ENCODE measurements at regions not wholly inside any gene's neighbourhood (a gene's known extent, or its start where the extent isn't known, plus 50 kb on each side); places are given as distances from the start of the nearest gene placed in this dataset.

DNA sequence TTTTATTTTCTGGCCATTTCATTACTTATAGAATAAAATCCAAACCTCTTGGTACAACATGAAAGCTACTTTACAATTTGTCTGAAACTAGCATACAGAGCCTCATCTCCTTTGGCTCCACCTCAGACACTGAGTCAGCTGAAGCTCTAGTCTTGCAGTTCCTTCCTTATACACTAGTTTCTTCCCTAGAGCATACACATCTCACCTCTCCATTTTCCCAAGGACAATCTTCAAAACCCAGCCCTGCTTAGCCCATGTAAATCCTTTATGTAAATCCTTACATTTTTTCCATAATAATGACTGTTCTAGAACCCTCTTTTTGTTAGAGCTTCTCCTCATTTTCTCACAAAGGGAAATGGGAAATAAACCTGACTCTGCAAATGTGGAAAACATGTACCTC lies 463.4 kb downstream of the SLC16A7 start (continued):
- TF ChIP-seq, protein P1, sequence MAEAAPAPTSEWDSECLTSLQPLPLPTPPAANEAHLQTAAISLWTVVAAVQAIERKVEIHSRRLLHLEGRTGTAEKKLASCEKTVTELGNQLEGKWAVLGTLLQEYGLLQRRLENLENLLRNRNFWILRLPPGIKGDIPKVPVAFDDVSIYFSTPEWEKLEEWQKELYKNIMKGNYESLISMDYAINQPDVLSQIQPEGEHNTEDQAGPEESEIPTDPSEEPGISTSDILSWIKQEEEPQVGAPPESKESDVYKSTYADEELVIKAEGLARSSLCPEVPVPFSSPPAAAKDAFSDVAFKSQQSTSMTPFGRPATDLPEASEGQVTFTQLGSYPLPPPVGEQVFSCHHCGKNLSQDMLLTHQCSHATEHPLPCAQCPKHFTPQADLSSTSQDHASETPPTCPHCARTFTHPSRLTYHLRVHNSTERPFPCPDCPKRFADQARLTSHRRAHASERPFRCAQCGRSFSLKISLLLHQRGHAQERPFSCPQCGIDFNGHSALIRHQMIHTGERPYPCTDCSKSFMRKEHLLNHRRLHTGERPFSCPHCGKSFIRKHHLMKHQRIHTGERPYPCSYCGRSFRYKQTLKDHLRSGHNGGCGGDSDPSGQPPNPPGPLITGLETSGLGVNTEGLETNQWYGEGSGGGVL (tag by site-specific recombination; IDR thresholded peaks at IDR 0.05) = no peak
- TF ChIP-seq KLF8 (tag by site-specific recombination; IDR thresholded peaks at IDR 0.05) (no peak), ZNF777 (tag by site-specific recombination; IDR thresholded peaks at IDR 0.05; ENCODE audit: borderline replicate concordance) (no peak), ZNF768 (tag by site-specific recombination; IDR thresholded peaks at IDR 0.05) (no peak)
- TF ChIP-seq, protein P2, sequence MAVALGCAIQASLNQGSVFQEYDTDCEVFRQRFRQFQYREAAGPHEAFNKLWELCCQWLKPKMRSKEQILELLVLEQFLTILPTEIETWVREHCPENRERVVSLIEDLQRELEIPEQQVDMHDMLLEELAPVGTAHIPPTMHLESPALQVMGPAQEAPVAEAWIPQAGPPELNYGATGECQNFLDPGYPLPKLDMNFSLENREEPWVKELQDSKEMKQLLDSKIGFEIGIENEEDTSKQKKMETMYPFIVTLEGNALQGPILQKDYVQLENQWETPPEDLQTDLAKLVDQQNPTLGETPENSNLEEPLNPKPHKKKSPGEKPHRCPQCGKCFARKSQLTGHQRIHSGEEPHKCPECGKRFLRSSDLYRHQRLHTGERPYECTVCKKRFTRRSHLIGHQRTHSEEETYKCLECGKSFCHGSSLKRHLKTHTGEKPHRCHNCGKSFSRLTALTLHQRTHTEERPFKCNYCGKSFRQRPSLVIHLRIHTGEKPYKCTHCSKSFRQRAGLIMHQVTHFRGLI (tag by site-specific recombination; IDR thresholded peaks at IDR 0.05) = no peak
- TF ChIP-seq, protein P3, sequence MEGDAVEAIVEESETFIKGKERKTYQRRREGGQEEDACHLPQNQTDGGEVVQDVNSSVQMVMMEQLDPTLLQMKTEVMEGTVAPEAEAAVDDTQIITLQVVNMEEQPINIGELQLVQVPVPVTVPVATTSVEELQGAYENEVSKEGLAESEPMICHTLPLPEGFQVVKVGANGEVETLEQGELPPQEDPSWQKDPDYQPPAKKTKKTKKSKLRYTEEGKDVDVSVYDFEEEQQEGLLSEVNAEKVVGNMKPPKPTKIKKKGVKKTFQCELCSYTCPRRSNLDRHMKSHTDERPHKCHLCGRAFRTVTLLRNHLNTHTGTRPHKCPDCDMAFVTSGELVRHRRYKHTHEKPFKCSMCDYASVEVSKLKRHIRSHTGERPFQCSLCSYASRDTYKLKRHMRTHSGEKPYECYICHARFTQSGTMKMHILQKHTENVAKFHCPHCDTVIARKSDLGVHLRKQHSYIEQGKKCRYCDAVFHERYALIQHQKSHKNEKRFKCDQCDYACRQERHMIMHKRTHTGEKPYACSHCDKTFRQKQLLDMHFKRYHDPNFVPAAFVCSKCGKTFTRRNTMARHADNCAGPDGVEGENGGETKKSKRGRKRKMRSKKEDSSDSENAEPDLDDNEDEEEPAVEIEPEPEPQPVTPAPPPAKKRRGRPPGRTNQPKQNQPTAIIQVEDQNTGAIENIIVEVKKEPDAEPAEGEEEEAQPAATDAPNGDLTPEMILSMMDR (tag by site-specific recombination; IDR thresholded peaks at IDR 0.05) = no peak

GRCh38 chr12:60066655-60067054 lies 470.8 kb downstream of the SLC16A7 start:
- H3K36me3 ChIP-seq (ENCODE audit: control insufficient read depth in 2 of 2, insufficient read depth in 1 of 2, low read length in 2 of 2) = no peaks in the 10 kb centered on the region
- ChIA-PET POLR2A (no interaction called here), CTCF (no interaction called here)
- no peak for TF ChIP-seq ZNF610 (tag by site-specific recombination; IDR thresholded peaks at IDR 0.05; ENCODE audit: borderline replicate concordance)
- H3K27ac ChIP-seq (ENCODE audit: extremely low read depth, low read depth, low read length) = no peak overlapping the region
- no peaks in the 10 kb centered on the region for H3K9me3 ChIP-seq (ENCODE audit: control insufficient read depth, insufficient read depth, low read depth, low read length)
- no peak overlapping the region for H3K4me3 ChIP-seq (ENCODE audit: low read depth, low read length)
- no peaks in the 10 kb centered on the region for H3K4me1 ChIP-seq (ENCODE audit: control insufficient read depth, insufficient read depth, low read length)

DNA sequence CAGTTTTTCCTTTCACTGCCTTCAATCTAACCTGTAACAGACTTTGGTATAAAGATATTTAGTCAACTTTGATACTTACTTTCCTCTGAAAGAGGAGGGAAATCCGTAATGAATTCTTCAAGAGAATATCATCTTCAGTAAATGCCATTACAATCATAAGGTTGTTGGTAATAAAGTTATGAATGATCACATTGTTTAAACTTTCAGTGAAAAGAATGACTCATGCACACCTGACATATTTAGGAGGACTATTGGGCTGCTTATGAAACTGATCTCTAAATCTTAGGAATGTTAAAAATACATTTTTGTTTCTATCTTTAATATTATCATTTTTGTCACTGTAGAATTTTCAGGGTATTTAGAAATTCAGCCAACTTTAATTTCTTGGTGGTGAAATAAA lies 474.7 kb downstream of the SLC16A7 start:
- Histone ChIP-seq H3K27ac (ENCODE audit: extremely low read depth, low read depth, low read length) (no peak overlapping the region), H3K36me3 (ENCODE audit: control insufficient read depth in 2 of 2, insufficient read depth in 1 of 2, low read length in 2 of 2) (no peaks in the 10 kb centered on the region), H3K9me3 (ENCODE audit: control insufficient read depth, insufficient read depth, low read depth, low read length) (no peaks in the 10 kb centered on the region), H3K4me1 (ENCODE audit: control insufficient read depth, insufficient read depth, low read length) (no peaks in the 10 kb centered on the region), H3K4me3 (ENCODE audit: low read depth, low read length) (no peak overlapping the region)
- CTCF ChIA-PET = no interaction called here
- POLR2A ChIA-PET = no interaction called here
- TF ChIP-seq ZFHX2 (tag by site-specific recombination; conservative IDR thresholded peaks at IDR 0.05) (no peak), ZNF560 (tag by site-specific recombination; IDR thresholded peaks at IDR 0.05; ENCODE audit: borderline replicate concordance) (no peak), ZNF292 (tag by site-specific recombination; IDR thresholded peaks at IDR 0.05; ENCODE audit: borderline replicate concordance, low read depth) (no peak), ZBTB21 (tag by site-specific recombination; IDR thresholded peaks at IDR 0.05) (no peak)
- TF ChIP-seq, protein P4, sequence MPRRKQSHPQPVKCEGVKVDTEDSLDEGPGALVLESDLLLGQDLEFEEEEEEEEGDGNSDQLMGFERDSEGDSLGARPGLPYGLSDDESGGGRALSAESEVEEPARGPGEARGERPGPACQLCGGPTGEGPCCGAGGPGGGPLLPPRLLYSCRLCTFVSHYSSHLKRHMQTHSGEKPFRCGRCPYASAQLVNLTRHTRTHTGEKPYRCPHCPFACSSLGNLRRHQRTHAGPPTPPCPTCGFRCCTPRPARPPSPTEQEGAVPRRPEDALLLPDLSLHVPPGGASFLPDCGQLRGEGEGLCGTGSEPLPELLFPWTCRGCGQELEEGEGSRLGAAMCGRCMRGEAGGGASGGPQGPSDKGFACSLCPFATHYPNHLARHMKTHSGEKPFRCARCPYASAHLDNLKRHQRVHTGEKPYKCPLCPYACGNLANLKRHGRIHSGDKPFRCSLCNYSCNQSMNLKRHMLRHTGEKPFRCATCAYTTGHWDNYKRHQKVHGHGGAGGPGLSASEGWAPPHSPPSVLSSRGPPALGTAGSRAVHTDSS (tag by site-specific recombination; IDR thresholded peaks at IDR 0.05) = no peak
- TF ChIP-seq, protein P5, sequence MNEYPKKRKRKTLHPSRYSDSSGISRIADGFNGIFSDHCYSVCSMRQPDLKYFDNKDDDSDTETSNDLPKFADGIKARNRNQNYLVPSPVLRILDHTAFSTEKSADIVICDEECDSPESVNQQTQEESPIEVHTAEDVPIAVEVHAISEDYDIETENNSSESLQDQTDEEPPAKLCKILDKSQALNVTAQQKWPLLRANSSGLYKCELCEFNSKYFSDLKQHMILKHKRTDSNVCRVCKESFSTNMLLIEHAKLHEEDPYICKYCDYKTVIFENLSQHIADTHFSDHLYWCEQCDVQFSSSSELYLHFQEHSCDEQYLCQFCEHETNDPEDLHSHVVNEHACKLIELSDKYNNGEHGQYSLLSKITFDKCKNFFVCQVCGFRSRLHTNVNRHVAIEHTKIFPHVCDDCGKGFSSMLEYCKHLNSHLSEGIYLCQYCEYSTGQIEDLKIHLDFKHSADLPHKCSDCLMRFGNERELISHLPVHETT (tag by site-specific recombination; IDR thresholded peaks at IDR 0.05) = no peak
- TF ChIP-seq, protein P6, sequence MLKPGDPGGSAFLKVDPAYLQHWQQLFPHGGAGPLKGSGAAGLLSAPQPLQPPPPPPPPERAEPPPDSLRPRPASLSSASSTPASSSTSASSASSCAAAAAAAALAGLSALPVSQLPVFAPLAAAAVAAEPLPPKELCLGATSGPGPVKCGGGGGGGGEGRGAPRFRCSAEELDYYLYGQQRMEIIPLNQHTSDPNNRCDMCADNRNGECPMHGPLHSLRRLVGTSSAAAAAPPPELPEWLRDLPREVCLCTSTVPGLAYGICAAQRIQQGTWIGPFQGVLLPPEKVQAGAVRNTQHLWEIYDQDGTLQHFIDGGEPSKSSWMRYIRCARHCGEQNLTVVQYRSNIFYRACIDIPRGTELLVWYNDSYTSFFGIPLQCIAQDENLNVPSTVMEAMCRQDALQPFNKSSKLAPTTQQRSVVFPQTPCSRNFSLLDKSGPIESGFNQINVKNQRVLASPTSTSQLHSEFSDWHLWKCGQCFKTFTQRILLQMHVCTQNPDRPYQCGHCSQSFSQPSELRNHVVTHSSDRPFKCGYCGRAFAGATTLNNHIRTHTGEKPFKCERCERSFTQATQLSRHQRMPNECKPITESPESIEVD (tag by site-specific recombination; IDR thresholded peaks at IDR 0.05) = no peak

Measured in HEK293 (cell line).